Transverse colon (tissue), 4 donors: ENCODE measurements at regions not wholly inside any gene's neighbourhood (a gene's known extent, or its start where the extent isn't known, plus 50 kb on each side); places are given as distances from the start of the nearest gene placed in this dataset.

Source experiments
- CTCF ChIP-seq, 5 experiments: fragments of 200-600 bp in 3 of 5; fragments of 450-650 bp in 2 of 5; sonication (generic) in 3 of 5; IDR thresholded peaks; 1 replicate in 2 of 5; 2 replicates in 3 of 5; pipeline ENCODE4 v1.5.1; 2016 to 2017; ENCODE audit warnings: antibody characterized with exemption in 5 of 5, inconsistent platforms in 3 of 5, mild to moderate bottlenecking in 2 of 5, moderate library complexity in 1 of 5
- EP300 ChIP-seq: sonication (generic); formaldehyde crosslinking; IDR thresholded peaks from one replicate; pipeline ENCODE4 v1.6.1; 2017; ENCODE audit warnings: antibody characterized with exemption, low read depth
- POLR2AphosphoS5 ChIP-seq, 3 donors: sonication (generic); formaldehyde crosslinking; IDR thresholded peaks; one replicate each; pipeline ENCODE4 v1.6.1; 2016; ENCODE audit warnings: antibody characterized with exemption in 3 of 3

- TF ChIP-seq POLR2AphosphoS5 (IDR thresholded peaks at IDR 0.05) (no peak), CTCF (IDR thresholded peaks at IDR 0.05) (no peak), EP300 (no peak)
Observed at GRCh38 chr2:184030245-184030644, 568.1 kb upstream of the ZNF804A start.
